H1 (cell line): ENCODE measurements at regions not wholly inside any gene's neighbourhood (a gene's known extent, or its start where the extent isn't known, plus 50 kb on each side); places are given as distances from the start of the nearest gene placed in this dataset.
"Not testable (repeated sequence)": the region's sequence is repeated elsewhere in the genome, so short reads cannot be mapped to it uniquely, and the experiment has no call there.

ENCODE experiments used
- CTCF ChIA-PET: fragments of 300-600 bp; sonication (Branson Sonifier 250); formaldehyde crosslinking; loops from one replicate; lab custom pipeline; 2021; ENCODE audit not compliant: partially characterized antibody; lab: Charles Lee
- POLR2A ChIA-PET: fragments of 300-600 bp; sonication (Branson Sonifier 250); formaldehyde crosslinking; loops from one replicate; lab custom pipeline; 2021; ENCODE audit warnings: inconsistent platforms; ENCODE audit not compliant: partially characterized antibody; lab: Charles Lee
- DNase-seq, 2 experiments: peaks; one replicate each; pipeline versions ENCODE4 v3.0.0 to v3.0.0-alpha.2; 2010 to 2022; ENCODE audit warnings: low spot score in 2 of 2, low read depth in 1 of 2, mixed read lengths in 1 of 2
- FAIRE-seq: peaks from 2 replicates; lab custom pipeline; 2011; peaks lifted over from hg19 to GRCh38; lab: Jason Lieb, UNC
- H2AFZ ChIP-seq: 2 replicates; pipeline ENCODE4 v1.8.1; 2012; ENCODE audit warnings: low read length, inconsistent platforms
- H2AK5ac ChIP-seq: 2 replicates; pipeline ENCODE4 v1.6.1; 2013; ENCODE audit warnings: low read depth, low read length
- H2BK120ac ChIP-seq: replicated peaks from 2 replicates; pipeline ENCODE3; 2013; ENCODE audit warnings: low read depth, low read length, inconsistent platforms
- H2BK12ac ChIP-seq: 2 replicates; pipeline ENCODE4 v1.6.1; 2013; ENCODE audit warnings: low read depth, low read length
- H2BK15ac ChIP-seq: 2 replicates; pipeline ENCODE4 v1.6.1; 2013; ENCODE audit warnings: low read length
- H2BK20ac ChIP-seq: 2 replicates; pipeline ENCODE4 v1.6.1; 2013; ENCODE audit warnings: low read length
- H2BK5ac ChIP-seq: 2 replicates; pipeline ENCODE4 v1.6.1; 2013; ENCODE audit warnings: low read depth, low read length
- H3K14ac ChIP-seq: 2 replicates; pipeline ENCODE4 v1.6.1; 2013; ENCODE audit warnings: inconsistent platforms; ENCODE audit not compliant: insufficient read length
- H3K18ac ChIP-seq: 2 replicates; pipeline ENCODE4 v1.6.1; 2013; ENCODE audit warnings: low read length; ENCODE audit errors: extremely low read depth
- H3K23ac ChIP-seq: 2 replicates; pipeline ENCODE4 v1.6.1; 2013; ENCODE audit warnings: inconsistent platforms; ENCODE audit not compliant: insufficient read length
- H3K23me2 ChIP-seq: 2 replicates; pipeline ENCODE4 v1.6.1; 2013; ENCODE audit warnings: low read depth, low read length
- H3K27ac ChIP-seq: 2 replicates; pipeline ENCODE4 v1.6.1; 2011; ENCODE audit warnings: low read depth, low read length, inconsistent platforms
- H3K27me3 ChIP-seq, 4 experiments: replicated peaks in 1 of 4; 1 replicate in 1 of 4; 2 replicates in 3 of 4; pipeline versions ENCODE4 v1.6.1 to v1.8.1; 2011 to 2013; ENCODE audit warnings: low read length in 3 of 4, mild to moderate bottlenecking in 3 of 4, inconsistent platforms in 2 of 4, mixed read lengths in 2 of 4, moderate library complexity in 1 of 4; ENCODE audit not compliant: control insufficient read depth in 3 of 4, insufficient read depth in 3 of 4; ENCODE audit errors: extremely low read depth in 1 of 4
- H3K36me3 ChIP-seq, 4 experiments: 2 replicates each; pipeline versions ENCODE4 v1.6.1 to v1.8.1; 2011 to 2013; ENCODE audit warnings: mild to moderate bottlenecking in 4 of 4, low read length in 3 of 4, moderate library complexity in 2 of 4, control low read depth in 1 of 4, inconsistent platforms in 1 of 4; ENCODE audit not compliant: insufficient read depth in 4 of 4, control insufficient read depth in 2 of 4
- H3K4ac ChIP-seq: replicated peaks from 2 replicates; pipeline ENCODE3; 2013; ENCODE audit warnings: low read length, low read depth, mixed read lengths, inconsistent platforms; ENCODE audit not compliant: insufficient read length
- H3K4me1 ChIP-seq, 4 experiments: replicated peaks in 1 of 4; 1 replicate in 1 of 4; 2 replicates in 3 of 4; pipeline versions ENCODE4 v1.6.1 to v1.8.1; 2011 to 2013; ENCODE audit warnings: low read length in 3 of 4, inconsistent platforms in 2 of 4, mixed read lengths in 1 of 4; ENCODE audit not compliant: insufficient read depth in 4 of 4, control insufficient read depth in 3 of 4
- H3K4me2 ChIP-seq, 2 experiments: 2 replicates each; pipeline versions ENCODE4 v1.6.1 to v1.8.1; 2011 to 2013; ENCODE audit warnings: low read depth in 2 of 2, low read length in 2 of 2, control low read depth in 1 of 2, inconsistent platforms in 1 of 2, mild to moderate bottlenecking in 1 of 2; ENCODE audit not compliant: insufficient read depth in 1 of 2
- H3K4me3 ChIP-seq, 4 experiments: fragments of 200-600, 300-600 bp in 1 of 4; sonication (generic), shearing (Covaris generic), sonication (Bioruptor Twin) in 1 of 4; 2 replicates each; pipeline versions ENCODE4 v1.5.1 to v1.8.1; 2011 to 2016; ENCODE audit warnings: low read length in 4 of 4, low read depth in 3 of 4, control low read depth in 2 of 4, inconsistent platforms in 2 of 4, mild to moderate bottlenecking in 2 of 4, mixed read lengths in 1 of 4, moderate library complexity in 1 of 4; ENCODE audit not compliant: insufficient read depth in 2 of 4; ENCODE audit errors: extremely low read depth in 1 of 4
- H3K56ac ChIP-seq: replicated peaks from 2 replicates; pipeline ENCODE3; 2013; ENCODE audit warnings: low read depth, mild to moderate bottlenecking, mixed read lengths, low read length, inconsistent platforms; ENCODE audit not compliant: insufficient read length
- H3K79me1 ChIP-seq: 2 replicates; pipeline ENCODE4 v1.6.1; 2013; ENCODE audit warnings: low read depth, low read length, control low read depth
- H3K79me2 ChIP-seq, 2 experiments: 2 replicates each; pipeline versions ENCODE4 v1.6.1 to v1.8.1; 2012 to 2013; ENCODE audit warnings: low read length in 2 of 2, mild to moderate bottlenecking in 2 of 2, inconsistent platforms in 1 of 2; ENCODE audit not compliant: insufficient read depth in 2 of 2, control insufficient read depth in 1 of 2
- H3K9ac ChIP-seq, 4 experiments: replicated peaks in 1 of 4; 1 replicate in 1 of 4; 2 replicates in 3 of 4; pipeline versions ENCODE4 v1.6.1 to v1.8.1; 2011 to 2013; ENCODE audit warnings: low read depth in 3 of 4, low read length in 3 of 4, control low read depth in 2 of 4, mild to moderate bottlenecking in 2 of 4, moderate library complexity in 2 of 4, inconsistent platforms in 1 of 4; ENCODE audit errors: extremely low read depth in 1 of 4
- H3K9me3 ChIP-seq, 2 experiments: 2 replicates each; pipeline versions ENCODE4 v1.6.1 to v1.8.1; 2012 to 2013; ENCODE audit warnings: mild to moderate bottlenecking in 2 of 2, moderate library complexity in 2 of 2, control low read depth in 1 of 2, inconsistent platforms in 1 of 2, low read depth in 1 of 2, low read length in 1 of 2, mixed read lengths in 1 of 2; ENCODE audit not compliant: insufficient read depth in 2 of 2
- H4K20me1 ChIP-seq, 2 experiments: replicated peaks in 1 of 2; 2 replicates each; pipeline versions ENCODE3 to v1.8.1; 2011 to 2013; ENCODE audit warnings: inconsistent platforms in 2 of 2, low read length in 2 of 2, mild to moderate bottlenecking in 1 of 2; ENCODE audit not compliant: insufficient read depth in 2 of 2, control insufficient read depth in 1 of 2
- H4K5ac ChIP-seq: 2 replicates; pipeline ENCODE4 v1.6.1; 2013; ENCODE audit warnings: low read length, low read depth, mixed read lengths, inconsistent platforms; ENCODE audit not compliant: insufficient read length
- H4K8ac ChIP-seq: 2 replicates; pipeline ENCODE4 v1.8.0; 2013; ENCODE audit warnings: mild to moderate bottlenecking, moderate library complexity, low read length, inconsistent platforms; ENCODE audit not compliant: insufficient read depth; ENCODE audit errors: extremely low read depth
- H4K91ac ChIP-seq: replicated peaks from 2 replicates; pipeline ENCODE3; 2013; ENCODE audit warnings: low read length, mixed read lengths, inconsistent platforms; ENCODE audit not compliant: insufficient read length
- WGBS, 2 experiments: shearing (Covaris generic) in 1 of 2; methylation state at CpG; one replicate each; pipeline versions ENCODE4 v1.1.6 to v1.1.7; 2013 to 2015; ENCODE audit warnings: low lambda C conversion rate in 2 of 2, mixed read lengths in 2 of 2, inconsistent platforms in 1 of 2, low coverage in 1 of 2, missing lambda C conversion rate in 1 of 2; ENCODE audit not compliant: insufficient replicate concordance in 2 of 2, insufficient coverage in 1 of 2, insufficient read length in 1 of 2; ENCODE audit errors: extremely low coverage in 1 of 2, missing lambda C conversion rate in 1 of 2; 5-methylcytosine and 5-hydroxymethylcytosine counted together

- H2BK120ac ChIP-seq, H3K4me2 ChIP-seq, POLR2A ChIA-PET: not testable (repeated sequence)
Observed at GRCh38 chr15:24165512-24165911, 478.4 kb upstream of the NDN start.

GRCh38 chr15:24202297-24202696 lies 473.3 kb upstream of the NPAP1 start:
- H2BK5ac ChIP-seq, H2BK12ac ChIP-seq, CTCF ChIA-PET, H3K27ac ChIP-seq, H3K79me2 ChIP-seq, H2BK120ac ChIP-seq, H3K4me2 ChIP-seq, H3K56ac ChIP-seq, H2BK15ac ChIP-seq, H3K4me1 ChIP-seq, H2AK5ac ChIP-seq, H3K23ac ChIP-seq, H4K20me1 ChIP-seq, H3K36me3 ChIP-seq, H3K9me3 ChIP-seq, H3K79me1 ChIP-seq, H2AFZ ChIP-seq, H4K91ac ChIP-seq, H4K8ac ChIP-seq, H3K18ac ChIP-seq, H3K27me3 ChIP-seq, H3K14ac ChIP-seq, H3K4ac ChIP-seq, FAIRE-seq, DNase-seq, H2BK20ac ChIP-seq, H3K23me2 ChIP-seq, POLR2A ChIA-PET, H4K5ac ChIP-seq, H3K4me3 ChIP-seq, H3K9ac ChIP-seq: not testable (repeated sequence)
- WGBS, 2 experiments, result 86% methylated on average over 2 of the region's 2 CpGs; no CpG with 5 or more reads in 1 of the 2 experiments

More at GRCh38 chr15:24165512-24165911, 478.4 kb upstream of the NDN start:
- H4K5ac ChIP-seq, H3K4me1 ChIP-seq, DNase-seq, H4K20me1 ChIP-seq, H3K14ac ChIP-seq, H3K27ac ChIP-seq, H2BK12ac ChIP-seq, CTCF ChIA-PET, H2BK5ac ChIP-seq, H3K36me3 ChIP-seq, H3K23ac ChIP-seq, H3K79me2 ChIP-seq, H3K4me3 ChIP-seq, H3K4ac ChIP-seq, H3K79me1 ChIP-seq, H2BK20ac ChIP-seq, H2BK15ac ChIP-seq, H3K56ac ChIP-seq, H2AFZ ChIP-seq, H2AK5ac ChIP-seq, H3K9ac ChIP-seq, FAIRE-seq, H3K18ac ChIP-seq, H4K91ac ChIP-seq, H4K8ac ChIP-seq, H3K23me2 ChIP-seq, H3K27me3 ChIP-seq: not testable (repeated sequence)
- peaks cover 7 to 23% of the 10 kb centered on the region in 2 experiments; a peak in 2 of 4 replicates for H3K9me3 ChIP-seq
- WGBS, 2 experiments, result 81% methylated on average over 3 of the region's 3 CpGs; no CpG with 5 or more reads in 1 of the 2 experiments
